GM12873 (cell line): ENCODE measurements at regions not wholly inside any gene's neighbourhood (a gene's known extent, or its start where the extent isn't known, plus 50 kb on each side); places are given as distances from the start of the nearest gene placed in this dataset.
A peak's percentile ranks its signal among the peaks of the same experiment; 100 is the strongest.

ENCODE experiments used
- TF ChIP-seq, protein P1 (sequence below): IDR thresholded peaks from 2 replicates; pipeline ENCODE4 v1.5.1; 2012; ENCODE audit warnings: low read depth, mild to moderate bottlenecking, moderate library complexity, low read length, control low read depth; ENCODE audit not compliant: insufficient read depth; ENCODE audit errors: missing control alignments

DNA sequence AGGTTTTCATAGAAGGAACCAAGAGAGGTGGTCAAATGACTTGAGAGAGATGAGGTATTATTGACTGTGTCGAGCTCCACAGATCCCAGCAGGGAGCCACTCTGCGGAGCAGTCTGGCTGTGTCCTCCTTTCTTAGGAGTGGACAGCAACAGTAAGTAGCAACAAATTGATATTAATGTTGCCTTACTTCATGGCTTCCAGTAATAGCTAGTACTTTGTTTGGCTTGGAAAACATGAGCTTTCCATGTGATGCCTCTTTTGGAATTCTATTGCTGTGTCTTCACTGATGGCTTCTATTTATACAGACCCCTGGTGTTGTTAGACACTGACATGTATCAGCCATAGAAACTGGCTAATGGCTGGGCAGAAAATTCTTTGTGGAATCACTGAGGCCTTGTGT, 531.2 kb upstream of the CCDC196 start:
- TF ChIP-seq, protein P1, sequence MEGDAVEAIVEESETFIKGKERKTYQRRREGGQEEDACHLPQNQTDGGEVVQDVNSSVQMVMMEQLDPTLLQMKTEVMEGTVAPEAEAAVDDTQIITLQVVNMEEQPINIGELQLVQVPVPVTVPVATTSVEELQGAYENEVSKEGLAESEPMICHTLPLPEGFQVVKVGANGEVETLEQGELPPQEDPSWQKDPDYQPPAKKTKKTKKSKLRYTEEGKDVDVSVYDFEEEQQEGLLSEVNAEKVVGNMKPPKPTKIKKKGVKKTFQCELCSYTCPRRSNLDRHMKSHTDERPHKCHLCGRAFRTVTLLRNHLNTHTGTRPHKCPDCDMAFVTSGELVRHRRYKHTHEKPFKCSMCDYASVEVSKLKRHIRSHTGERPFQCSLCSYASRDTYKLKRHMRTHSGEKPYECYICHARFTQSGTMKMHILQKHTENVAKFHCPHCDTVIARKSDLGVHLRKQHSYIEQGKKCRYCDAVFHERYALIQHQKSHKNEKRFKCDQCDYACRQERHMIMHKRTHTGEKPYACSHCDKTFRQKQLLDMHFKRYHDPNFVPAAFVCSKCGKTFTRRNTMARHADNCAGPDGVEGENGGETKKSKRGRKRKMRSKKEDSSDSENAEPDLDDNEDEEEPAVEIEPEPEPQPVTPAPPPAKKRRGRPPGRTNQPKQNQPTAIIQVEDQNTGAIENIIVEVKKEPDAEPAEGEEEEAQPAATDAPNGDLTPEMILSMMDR, result no peak

DNA sequence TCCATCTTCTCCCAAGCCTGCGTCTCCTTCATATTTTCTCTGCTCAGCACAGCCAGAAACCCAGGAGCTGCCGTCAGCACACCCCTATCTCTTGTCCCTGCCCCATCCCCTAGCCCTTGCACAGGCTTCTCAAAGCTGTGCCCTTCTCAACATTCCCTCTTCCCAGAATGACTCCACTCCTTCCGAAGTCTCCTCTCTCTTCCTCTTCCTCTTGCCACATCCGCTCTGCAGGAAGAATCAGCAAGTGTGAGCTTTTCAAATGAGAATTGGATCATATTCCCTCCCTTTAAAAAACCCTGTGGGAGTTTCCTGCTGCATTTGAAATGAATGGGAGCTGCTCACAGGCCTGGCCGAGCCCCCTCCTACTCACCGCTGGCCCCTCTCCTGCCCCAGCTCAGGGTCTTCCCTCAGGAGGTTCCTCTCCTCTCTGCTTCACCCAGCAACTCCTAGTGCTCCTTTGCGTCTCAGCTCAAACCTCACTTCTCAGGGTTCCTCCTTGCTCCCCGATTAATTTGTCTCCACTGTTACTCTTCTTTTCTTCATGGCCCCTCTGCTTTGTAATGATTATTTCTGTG, 528.5 kb upstream of the CCDC196 start:
- TF ChIP-seq, protein P1, result no peak

DNA sequence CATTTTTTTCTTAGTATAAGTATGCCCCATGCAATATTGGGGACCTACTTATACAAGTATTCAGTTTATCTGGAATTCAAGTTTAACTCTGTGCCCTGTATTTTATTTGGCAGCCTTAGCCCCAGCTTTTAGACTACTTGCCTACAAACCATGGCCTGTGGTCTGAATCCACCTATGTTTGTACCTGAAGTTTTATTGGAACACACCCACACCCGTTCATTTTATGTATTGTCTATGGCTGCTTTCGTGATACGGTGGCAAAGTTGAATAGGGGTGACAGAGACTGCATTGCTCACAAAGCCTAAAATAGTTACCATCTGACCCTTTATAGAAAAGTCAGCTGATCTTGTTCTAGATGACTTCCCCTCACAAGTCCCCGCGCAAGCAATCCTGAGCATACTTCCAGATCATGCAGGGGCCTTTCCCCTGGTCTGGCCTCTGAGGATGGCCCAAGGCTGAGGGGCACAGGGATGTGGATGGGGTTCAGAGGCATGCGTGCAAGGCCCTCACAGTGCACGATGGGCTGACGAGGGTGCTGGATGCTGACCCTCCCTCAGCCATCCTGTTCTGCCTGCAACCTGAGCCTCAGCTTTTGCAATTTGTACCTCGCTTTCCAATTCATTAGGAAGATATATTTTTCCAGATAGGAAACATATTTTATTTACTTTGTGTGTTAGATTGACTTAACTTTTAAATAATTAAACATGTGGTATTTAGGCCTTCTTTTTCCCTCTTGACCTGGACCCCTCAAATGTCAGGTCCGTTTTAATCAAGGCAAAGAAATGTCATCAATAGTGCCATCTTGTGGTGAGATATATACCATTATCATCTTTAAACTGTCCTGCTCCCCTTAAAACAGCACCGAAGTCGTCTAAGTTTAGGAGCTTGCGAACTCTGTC, 527.3 kb upstream of the CCDC196 start:
- TF ChIP-seq, protein P1, result peak; percentile 45

DNA sequence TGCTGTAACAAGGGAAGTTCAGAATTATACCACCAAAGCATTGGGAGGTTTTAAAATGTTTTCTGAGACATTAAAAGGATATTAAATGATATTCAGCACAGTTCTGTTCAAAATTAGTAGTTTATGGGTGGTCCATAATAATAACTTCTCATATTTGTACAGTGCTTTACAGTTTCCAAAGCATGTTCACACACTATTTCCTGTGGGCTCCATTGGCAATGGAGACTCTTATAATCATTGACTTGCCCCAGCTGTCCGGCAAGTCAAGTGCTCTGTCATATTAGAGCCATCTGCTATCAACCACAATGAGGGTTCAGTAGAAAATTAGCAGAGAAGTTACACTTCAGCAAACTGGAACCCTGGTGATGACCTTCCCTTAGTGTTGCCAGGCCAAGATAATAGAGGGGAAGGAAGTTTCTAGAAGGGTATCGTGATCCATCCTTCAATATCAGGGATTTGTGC, 526.6 kb upstream of the CCDC196 start:
- TF ChIP-seq, protein P1, result no peak

DNA sequence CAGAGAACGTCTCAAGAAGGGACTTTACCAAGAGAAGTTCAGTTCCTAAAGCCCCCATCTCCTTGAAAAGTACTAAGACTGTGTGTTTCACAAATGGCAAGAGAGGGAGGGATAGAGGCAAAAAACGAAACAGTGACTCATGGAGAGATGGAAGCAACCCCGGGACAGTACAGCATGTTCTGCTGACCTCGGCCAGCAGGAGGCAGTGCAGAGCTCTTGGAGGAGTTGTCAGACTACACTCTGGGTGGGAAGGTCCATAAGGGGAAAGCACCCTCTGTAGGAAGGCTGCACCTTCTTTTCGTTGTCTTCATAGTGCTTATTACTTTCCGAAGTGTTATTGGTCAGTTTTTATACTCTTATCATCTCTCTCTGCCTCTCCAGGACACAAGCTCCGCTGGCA, 525.2 kb upstream of the CCDC196 start:
- TF ChIP-seq, protein P1, result peak; percentile 94

DNA sequence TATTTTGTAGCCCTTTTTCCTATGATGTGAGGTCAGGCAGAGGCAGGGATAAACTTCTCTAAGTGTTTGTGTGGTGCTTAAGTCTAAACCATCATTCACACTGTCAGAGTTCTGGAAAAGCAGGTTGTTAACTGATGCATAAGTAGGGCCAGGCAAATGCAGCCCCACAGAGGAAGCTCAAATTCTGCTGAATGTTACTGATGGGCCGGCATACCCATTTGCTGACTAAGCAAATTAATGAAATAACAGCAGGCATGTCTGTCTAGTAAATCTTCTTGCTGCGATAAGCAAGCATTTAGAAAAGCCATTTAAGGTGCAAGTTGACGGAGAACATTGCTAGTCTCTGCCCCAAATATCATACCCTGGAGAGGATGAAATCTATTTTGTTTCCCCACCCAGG, 523.2 kb upstream of the CCDC196 start:
- TF ChIP-seq, protein P1, result no peak

DNA sequence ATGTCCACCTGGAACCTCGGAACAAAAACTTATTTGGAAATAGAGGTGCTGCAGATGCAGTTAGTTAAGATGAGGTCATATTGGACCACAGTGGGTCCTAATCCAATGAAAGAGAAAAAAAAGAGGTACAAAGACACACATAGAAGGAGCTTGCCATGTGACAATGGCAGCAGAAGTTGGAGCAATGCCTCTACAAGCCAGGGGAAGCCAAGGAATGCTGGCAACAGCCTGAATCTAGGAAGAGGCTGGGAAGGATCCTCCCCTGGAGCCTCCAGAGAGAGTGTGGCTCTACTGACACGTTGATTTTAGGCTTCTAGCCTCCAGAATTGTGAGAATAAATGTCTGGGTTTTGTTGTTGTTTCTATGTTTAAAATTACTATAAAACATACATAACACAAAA, 521.8 kb upstream of the CCDC196 start:
- TF ChIP-seq, protein P1, result no peak
